PC-9 (cell line): ENCODE measurements at regions not wholly inside any gene's neighbourhood (a gene's known extent, or its start where the extent isn't known, plus 50 kb on each side); places are given as distances from the start of the nearest gene placed in this dataset.

Experiments
- CTCF ChIP-seq: fragments of 200-600 bp; sonication (generic); conservative IDR thresholded peaks from 2 replicates; pipeline ENCODE4 v1.6.1; 2017; ENCODE audit warnings: mixed run types, antibody characterized with exemption, mild to moderate bottlenecking, moderate library complexity
- EZH2 ChIP-seq: fragments of 200-600 bp; sonication (generic); IDR thresholded peaks from 2 replicates; pipeline ENCODE4 v1.8.0; 2017; ENCODE audit warnings: antibody characterized with exemption, low read depth

- no peak for TF ChIP-seq EZH2
- no peak for TF ChIP-seq CTCF
These were observed 254.6 kb upstream of the RBMS3 start for GRCh38 chr3:29026286-29026685.
